Effector memory CD8-positive, alpha-beta T cell (primary cell): ENCODE measurements at regions not wholly inside any gene's neighbourhood (a gene's known extent, or its start where the extent isn't known, plus 50 kb on each side); places are given as distances from the start of the nearest gene placed in this dataset.

Experiments used
- ATAC-seq: fragments of 150-1000 bp; cut with Tn5 transposase; replicated peaks from 2 replicates; pipeline ENCODE4 v1.10.0; 2021; ENCODE audit warnings: mild to moderate bottlenecking, moderate library complexity
- DNase-seq, 3 experiments: peaks; one replicate each; pipeline ENCODE4 v3.0.0; 2021
- H3K27ac Mint-ChIP-seq, 2 donors: one replicate each; pipeline ENCODE4 v1.8.0; 2022; ENCODE audit warnings: mild to moderate bottlenecking in 2 of 2, mixed read lengths in 2 of 2, moderate library complexity in 2 of 2
- H3K27me3 Mint-ChIP-seq, 2 donors: one replicate each; pipeline ENCODE4 v1.8.0; 2022; ENCODE audit warnings: mixed read lengths in 2 of 2
- H3K36me3 Mint-ChIP-seq: one replicate; pipeline ENCODE4 v1.8.0; 2022; ENCODE audit warnings: mild to moderate bottlenecking, moderate library complexity, mixed read lengths; ENCODE audit not compliant: insufficient read depth
- H3K4me1 Mint-ChIP-seq, 2 donors: one replicate each; pipeline ENCODE4 v1.8.0; 2022; ENCODE audit warnings: low read depth in 2 of 2, mixed read lengths in 2 of 2
- H3K4me3 Mint-ChIP-seq, 2 donors: one replicate each; pipeline ENCODE4 v1.8.0; 2022; ENCODE audit warnings: mild to moderate bottlenecking in 2 of 2, mixed read lengths in 2 of 2, moderate library complexity in 2 of 2
- H3K9me3 Mint-ChIP-seq, 2 donors: one replicate each; pipeline ENCODE4 v1.8.0; 2022; ENCODE audit warnings: mixed read lengths in 2 of 2

DNA sequence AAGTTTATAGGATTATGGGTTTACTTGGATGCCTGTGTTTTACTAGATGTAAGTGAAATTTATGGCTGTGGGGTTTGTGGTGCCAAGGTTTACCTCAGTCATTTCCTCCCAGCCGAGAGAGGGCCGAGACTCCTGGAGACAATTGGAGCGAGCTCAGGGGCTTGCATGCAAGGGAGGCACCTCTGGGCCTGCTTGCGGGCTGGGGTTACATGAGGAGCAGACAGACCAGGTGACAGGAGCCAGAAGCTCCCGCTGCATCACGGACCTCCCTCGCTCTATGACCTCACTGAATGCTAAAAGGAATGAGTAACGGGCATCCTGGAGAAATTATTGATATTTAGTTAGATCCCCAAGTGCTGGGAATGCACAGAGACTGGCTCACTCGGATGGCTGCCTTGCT, 275.2 kb upstream of the KIRREL3 start:
- Mint-ChIP-seq H3K4me3 (no peak overlapping the region), H3K27me3 (no peaks in the 10 kb centered on the region), H3K27ac (no peak overlapping the region), H3K36me3 (no peaks in the 10 kb centered on the region), H3K4me1 (no peaks in the 10 kb centered on the region), H3K9me3 (peaks cover 0 to 3% of the 10 kb centered on the region in 2 donors)
- ATAC-seq (no peak), DNase-seq (no peak)

DNA sequence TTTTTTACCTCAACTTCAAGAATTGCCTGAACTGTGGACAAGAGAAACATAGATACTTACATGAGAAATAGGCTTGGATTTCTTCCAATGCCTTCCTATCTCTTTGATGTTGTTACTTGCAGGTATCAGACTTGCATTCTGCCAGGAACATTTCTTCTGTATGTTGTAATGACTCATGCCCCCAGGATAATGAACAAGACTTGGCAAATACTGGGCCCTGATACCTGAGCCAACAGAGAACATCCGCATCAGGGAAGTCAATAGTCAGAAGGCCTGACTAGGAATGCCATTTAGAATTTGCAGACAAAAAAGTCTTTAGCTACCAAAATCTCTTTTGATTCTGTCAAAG, 273.7 kb upstream of the KIRREL3 start:
- no peak for ATAC-seq
- Mint-ChIP-seq H3K27me3 (no peaks in the 10 kb centered on the region), H3K9me3 (peaks cover 0 to 3% of the 10 kb centered on the region in 2 donors), H3K4me1 (no peaks in the 10 kb centered on the region), H3K27ac (no peak overlapping the region), H3K4me3 (no peak overlapping the region), H3K36me3 (no peaks in the 10 kb centered on the region)
- no peak for DNase-seq

DNA sequence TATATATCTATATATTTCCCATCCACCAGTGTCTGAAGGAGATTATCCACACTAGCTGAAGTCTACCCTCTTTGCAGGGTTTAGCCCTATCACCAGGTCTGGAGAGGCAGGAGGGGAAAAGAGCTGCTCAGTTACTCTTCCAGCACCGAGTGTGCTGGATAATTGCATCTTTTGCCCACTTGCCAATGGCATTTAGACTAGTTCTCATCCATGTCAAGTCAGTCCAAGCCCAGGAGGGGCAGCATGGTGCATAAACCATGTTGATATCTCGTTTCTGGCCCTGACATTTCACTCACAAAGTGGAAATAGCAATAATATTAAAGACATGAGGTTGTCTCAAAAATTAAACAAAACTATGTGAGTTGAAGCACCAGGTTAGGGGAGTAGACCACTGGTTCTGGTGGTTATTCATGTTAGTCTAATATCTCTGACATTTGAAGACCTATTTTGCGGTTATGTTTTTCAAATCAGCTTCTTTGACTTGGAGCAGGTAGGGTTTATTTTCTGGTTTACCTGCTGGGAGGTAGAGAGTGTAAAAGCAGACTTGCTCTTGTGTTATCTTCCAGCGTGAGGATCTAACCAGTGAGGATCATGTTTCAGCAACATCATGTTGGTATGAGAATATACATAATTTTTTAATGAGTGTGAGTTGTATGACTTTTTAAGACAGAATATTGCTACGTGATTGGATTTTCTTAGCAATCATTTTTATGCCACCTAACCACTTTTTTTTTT, 273.2 kb upstream of the KIRREL3 start:
- peaks cover 0 to 3% of the 10 kb centered on the region in 2 donors for H3K9me3 Mint-ChIP-seq
- no peak overlapping the region for H3K4me3 Mint-ChIP-seq
- ATAC-seq (no peak), DNase-seq (no peak)
- H3K4me1 Mint-ChIP-seq = no peaks in the 10 kb centered on the region
- H3K36me3 Mint-ChIP-seq = no peaks in the 10 kb centered on the region
- no peak overlapping the region for H3K27ac Mint-ChIP-seq
- H3K27me3 Mint-ChIP-seq = no peaks in the 10 kb centered on the region

DNA sequence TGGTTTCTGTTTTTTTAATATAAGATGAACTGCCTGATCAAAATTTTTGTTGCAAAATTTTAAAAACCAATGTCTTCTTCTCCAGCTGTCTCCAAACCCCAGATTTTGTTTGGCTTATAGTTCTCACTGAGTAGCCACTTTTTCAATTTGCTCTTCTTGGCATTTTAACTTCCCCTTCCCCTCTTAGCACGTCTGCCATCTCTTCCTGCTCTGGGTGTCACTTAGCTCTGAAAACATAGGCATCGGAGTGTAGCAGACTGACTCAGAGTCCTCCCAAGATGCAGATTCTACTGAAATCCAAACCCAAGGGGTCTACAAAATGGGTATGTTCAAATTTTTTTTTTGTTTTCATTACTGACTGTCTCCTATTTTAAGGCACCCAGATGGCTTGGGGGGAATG, 270.3 kb upstream of the KIRREL3 start:
- ATAC-seq = no peak
- no peak for DNase-seq
- no peaks in the 10 kb centered on the region for H3K36me3 Mint-ChIP-seq
- H3K4me3 Mint-ChIP-seq = no peak overlapping the region
- H3K4me1 Mint-ChIP-seq = no peaks in the 10 kb centered on the region
- H3K27me3 Mint-ChIP-seq = no peaks in the 10 kb centered on the region
- peaks cover 0 to 3% of the 10 kb centered on the region in 2 donors for H3K9me3 Mint-ChIP-seq
- no peak overlapping the region for H3K27ac Mint-ChIP-seq

DNA sequence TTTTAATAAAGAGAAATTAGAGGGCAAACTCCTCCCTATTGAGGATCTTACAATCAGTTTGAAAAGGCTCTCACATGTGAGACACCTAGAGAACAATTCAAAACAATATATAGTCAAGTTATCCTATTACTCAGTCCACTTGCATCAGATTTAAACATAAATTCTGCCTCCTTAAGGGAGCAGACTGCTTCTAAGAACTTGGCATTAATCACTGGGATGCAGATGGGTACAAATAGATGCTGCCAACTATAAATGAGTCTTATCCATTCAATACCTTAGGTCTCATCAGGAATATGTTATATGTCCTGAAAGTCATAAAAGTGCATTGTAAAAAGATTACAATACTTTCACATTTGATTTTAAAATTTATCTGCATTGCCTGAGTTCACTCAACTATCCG, 269.3 kb upstream of the KIRREL3 start:
- Mint-ChIP-seq H3K27me3 (no peaks in the 10 kb centered on the region), H3K4me1 (no peaks in the 10 kb centered on the region), H3K9me3 (peaks cover 0 to 3% of the 10 kb centered on the region in 2 donors), H3K4me3 (no peak overlapping the region), H3K36me3 (no peaks in the 10 kb centered on the region), H3K27ac (no peak overlapping the region)
- no peak for DNase-seq
- ATAC-seq = no peak

DNA sequence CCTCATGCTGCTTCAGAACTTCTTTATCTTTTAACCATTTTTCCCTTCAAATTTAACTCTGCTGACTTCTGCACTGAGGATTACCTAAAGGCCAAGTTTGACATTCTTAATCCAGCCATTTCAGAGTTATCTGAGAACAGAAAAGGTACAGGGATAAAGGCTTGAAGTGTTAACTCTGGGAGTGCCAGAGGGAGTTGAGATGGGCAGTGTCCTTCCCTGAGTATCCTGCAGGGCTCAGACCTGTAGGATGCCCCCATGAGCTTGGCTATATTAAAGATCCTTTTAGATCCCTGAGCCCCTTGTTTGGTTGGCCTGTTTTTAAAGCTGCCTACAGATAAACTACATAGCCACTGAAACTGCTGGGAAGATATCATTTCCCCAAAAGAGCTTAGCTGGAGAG, 268.4 kb upstream of the KIRREL3 start:
- H3K9me3 Mint-ChIP-seq = peaks cover 0 to 2% of the 10 kb centered on the region in 2 donors
- no peak overlapping the region for H3K4me3 Mint-ChIP-seq
- H3K27me3 Mint-ChIP-seq = no peaks in the 10 kb centered on the region
- H3K36me3 Mint-ChIP-seq = no peaks in the 10 kb centered on the region
- ATAC-seq (no peak), DNase-seq (no peak)
- H3K4me1 Mint-ChIP-seq = no peaks in the 10 kb centered on the region
- H3K27ac Mint-ChIP-seq = no peak overlapping the region

DNA sequence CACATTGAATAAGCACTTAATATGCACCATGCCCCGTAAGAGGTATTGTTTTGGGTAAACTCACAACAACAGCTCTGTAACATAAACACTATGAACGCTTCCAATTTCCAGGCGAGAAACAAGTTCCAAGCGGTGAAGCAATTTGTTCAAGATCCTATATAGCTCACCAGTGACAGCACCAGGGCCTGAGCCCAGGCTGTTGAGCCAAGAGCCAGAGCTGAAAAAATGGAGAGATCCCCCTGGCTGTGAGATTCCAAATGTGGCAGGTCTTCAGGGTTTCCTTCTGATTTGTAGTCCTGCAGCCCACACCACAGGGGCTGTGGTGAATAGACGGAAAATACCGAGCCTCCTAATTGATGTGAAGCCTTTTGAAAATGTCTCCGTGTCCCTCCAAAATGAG, 268.0 kb upstream of the KIRREL3 start:
- Mint-ChIP-seq H3K4me3 (no peak overlapping the region), H3K36me3 (no peaks in the 10 kb centered on the region), H3K27me3 (no peaks in the 10 kb centered on the region), H3K27ac (no peak overlapping the region), H3K4me1 (no peaks in the 10 kb centered on the region), H3K9me3 (peaks cover 0 to 6% of the 10 kb centered on the region in 2 donors)
- ATAC-seq (no peak), DNase-seq (no peak)

DNA sequence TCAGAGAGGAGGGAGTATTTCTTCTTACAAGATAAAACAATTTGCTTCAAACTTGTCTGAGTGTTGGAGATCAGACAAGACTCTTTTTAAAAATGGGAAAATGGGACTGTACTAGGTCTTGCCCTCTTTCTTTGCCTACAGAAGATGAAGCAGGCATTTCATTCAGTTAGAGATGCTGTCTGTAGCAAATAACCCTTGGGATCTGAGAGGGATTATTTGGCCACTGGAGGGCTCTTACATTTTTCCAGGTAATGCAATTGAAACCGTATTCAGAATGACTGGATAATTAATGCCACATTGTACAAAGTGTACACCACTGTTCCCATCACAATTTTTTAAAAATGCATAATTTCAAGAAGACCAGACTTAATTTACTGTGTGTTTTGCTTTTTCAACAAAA, 258.5 kb upstream of the KIRREL3 start:
- ATAC-seq = no peak
- Mint-ChIP-seq H3K4me3 (no peak overlapping the region), H3K4me1 (no peaks in the 10 kb centered on the region), H3K9me3 (peaks cover 0 to 22% of the 10 kb centered on the region in 2 donors), H3K27me3 (no peaks in the 10 kb centered on the region), H3K36me3 (no peaks in the 10 kb centered on the region), H3K27ac (no peak overlapping the region)
- DNase-seq = no peak

DNA sequence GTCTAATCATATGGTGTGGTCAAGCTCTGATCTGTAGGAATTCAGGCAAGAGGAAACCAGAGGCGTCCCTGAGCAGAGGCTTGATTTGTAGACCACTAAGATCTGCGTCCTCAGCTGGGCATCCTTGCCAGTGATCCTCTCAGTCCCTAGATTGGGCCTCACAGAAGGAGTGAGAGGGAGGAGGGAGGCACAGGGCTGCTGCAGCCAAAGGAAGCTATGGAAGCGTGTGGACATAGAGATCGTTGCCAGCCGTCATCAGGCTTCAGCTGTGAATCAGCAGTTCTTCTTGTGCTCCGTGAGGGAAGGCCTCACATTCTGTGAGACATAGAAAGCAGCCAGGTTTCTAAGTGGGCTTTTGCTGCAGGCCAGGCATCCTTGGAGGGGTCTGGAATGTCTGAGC, 254.6 kb upstream of the KIRREL3 start:
- ATAC-seq = no peak
- H3K36me3 Mint-ChIP-seq = no peaks in the 10 kb centered on the region
- no peak for DNase-seq

DNA sequence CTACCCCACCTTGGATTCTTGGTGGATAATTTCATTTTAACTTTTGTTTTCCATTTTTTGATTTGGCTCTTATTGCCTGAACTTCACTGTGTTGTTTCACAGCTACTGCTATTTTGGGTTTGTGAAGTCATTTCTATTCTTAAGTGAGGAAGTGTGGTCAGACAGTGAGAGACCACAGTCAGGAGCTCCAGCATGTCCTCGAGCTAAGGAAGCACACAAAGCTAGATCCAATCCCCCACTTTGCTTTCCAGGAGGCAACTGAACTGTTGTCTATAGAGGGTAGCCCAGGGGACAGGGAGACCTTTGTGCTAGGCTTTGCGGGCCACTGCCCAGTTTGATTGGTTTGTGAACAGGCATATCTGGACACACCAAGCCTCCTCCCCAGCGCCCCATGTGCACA, 251.8 kb upstream of the KIRREL3 start:
- ATAC-seq (no peak), DNase-seq (no peak)
- no peak overlapping the region for H3K4me3 Mint-ChIP-seq
- no peak overlapping the region for H3K27ac Mint-ChIP-seq
- no peaks in the 10 kb centered on the region for H3K36me3 Mint-ChIP-seq
- H3K9me3 Mint-ChIP-seq = peaks cover 0 to 9% of the 10 kb centered on the region in 2 donors
- H3K27me3 Mint-ChIP-seq = no peaks in the 10 kb centered on the region
- no peaks in the 10 kb centered on the region for H3K4me1 Mint-ChIP-seq

More for the DNA sequence above, 254.6 kb upstream of the KIRREL3 start:
- Mint-ChIP-seq H3K4me1 (no peaks in the 10 kb centered on the region), H3K4me3 (no peak overlapping the region), H3K27ac (no peak overlapping the region), H3K9me3 (peaks cover 0 to 16% of the 10 kb centered on the region in 2 donors), H3K27me3 (no peaks in the 10 kb centered on the region)

DNA sequence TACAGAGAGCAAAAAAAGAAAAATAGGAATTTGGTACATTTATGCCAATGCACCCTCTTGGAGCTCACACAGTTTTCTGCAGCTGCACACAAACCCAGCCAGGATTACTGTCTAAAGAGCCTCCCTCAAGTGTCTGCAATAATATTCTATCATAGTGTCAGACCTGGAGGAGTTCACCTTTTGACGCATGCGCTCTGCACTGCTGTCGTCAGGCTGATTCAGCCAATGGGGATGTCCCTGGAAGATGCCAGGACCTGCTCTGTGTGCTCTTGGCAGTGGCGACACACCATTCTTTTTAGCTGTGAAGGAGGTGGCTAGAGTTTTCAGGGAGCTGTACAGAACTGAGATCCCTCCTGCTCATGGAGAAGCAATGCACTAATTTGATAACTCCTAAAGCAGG, 249.0 kb upstream of the KIRREL3 start:
- Mint-ChIP-seq H3K4me3 (no peak overlapping the region), H3K4me1 (no peaks in the 10 kb centered on the region), H3K9me3 (no peaks in the 10 kb centered on the region), H3K27me3 (no peaks in the 10 kb centered on the region), H3K27ac (no peak overlapping the region), H3K36me3 (no peaks in the 10 kb centered on the region)
- ATAC-seq (no peak), DNase-seq (no peak)

DNA sequence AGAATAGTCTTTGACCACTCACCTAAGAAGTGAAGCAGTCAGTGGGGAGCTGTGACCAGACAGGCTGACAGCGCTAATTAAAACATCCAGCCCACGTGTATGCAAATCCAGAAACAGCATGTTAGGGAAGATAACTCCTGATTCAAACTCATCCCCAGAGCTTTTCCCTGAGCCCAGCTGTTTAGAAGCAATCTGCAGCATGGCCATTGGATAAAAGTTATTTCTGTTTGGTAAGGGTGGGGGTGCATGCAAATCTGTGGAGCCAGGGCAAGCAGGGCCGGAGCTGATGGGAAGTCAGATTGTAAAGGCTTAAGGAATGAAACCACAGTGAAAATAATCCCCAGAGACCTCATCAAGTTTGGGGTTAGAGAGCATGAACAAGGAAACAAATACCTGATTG, 247.9 kb upstream of the KIRREL3 start:
- no peak for ATAC-seq
- Mint-ChIP-seq H3K27ac (no peak overlapping the region), H3K27me3 (no peaks in the 10 kb centered on the region), H3K4me1 (no peaks in the 10 kb centered on the region), H3K9me3 (no peaks in the 10 kb centered on the region), H3K36me3 (no peaks in the 10 kb centered on the region), H3K4me3 (no peak overlapping the region)
- no peak for DNase-seq

DNA sequence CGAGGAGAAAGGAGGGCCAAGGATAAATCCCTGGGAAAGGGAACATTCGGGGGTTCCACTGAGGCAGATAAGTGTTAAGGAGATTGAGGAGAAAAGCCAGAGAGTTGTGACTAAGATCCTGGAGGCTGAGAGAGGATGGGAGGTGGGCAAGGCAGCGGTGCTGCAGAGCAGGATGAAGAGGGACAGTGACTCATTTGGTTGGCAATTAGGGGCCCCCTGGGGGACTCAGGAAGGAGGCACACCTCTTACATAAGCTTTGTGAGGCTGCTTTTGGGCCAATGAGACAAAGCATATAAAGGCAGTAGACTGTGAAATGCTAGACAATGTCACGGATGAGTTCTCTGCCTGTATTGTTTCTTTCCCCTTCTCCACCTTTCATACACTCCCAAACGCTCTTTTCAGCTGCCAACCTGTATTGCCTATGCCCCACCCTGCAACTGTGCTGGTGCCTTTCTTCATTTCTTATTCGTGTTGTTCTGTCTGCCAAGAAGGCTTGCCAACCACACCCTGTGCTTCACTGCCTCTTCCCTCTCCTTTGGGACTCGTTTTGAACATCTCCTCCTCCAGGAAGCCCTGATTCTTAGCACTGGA, 246.8 kb upstream of the KIRREL3 start:
- H3K4me3 Mint-ChIP-seq = no peak overlapping the region
- DNase-seq = no peak
- H3K27me3 Mint-ChIP-seq = no peaks in the 10 kb centered on the region
- no peak for ATAC-seq
- no peaks in the 10 kb centered on the region for H3K4me1 Mint-ChIP-seq
- H3K9me3 Mint-ChIP-seq = no peaks in the 10 kb centered on the region
- H3K27ac Mint-ChIP-seq = no peak overlapping the region
- no peaks in the 10 kb centered on the region for H3K36me3 Mint-ChIP-seq

DNA sequence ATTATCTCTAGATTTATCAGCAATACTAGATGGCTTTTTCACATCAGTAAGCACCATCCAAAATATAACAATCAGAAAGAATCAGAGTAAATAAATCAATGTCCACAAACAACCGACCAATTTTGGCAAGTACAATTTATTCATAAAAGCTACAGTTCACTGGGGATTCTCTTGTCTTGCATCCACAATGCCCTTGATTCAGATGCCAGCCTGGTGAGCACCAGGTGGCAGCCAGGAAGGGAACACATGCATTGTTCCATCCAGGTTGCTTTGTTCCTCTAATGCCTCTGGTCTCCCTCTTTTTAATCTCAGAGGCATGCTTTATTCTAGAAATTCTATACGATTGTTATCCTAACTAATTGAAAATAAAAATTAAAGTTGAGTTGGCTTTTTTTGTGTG, 242.1 kb upstream of the KIRREL3 start:
- Mint-ChIP-seq H3K4me3 (no peak overlapping the region), H3K27ac (no peak overlapping the region), H3K36me3 (no peaks in the 10 kb centered on the region), H3K9me3 (no peaks in the 10 kb centered on the region), H3K27me3 (no peaks in the 10 kb centered on the region), H3K4me1 (no peaks in the 10 kb centered on the region)
- no peak for DNase-seq
- ATAC-seq = no peak
